Neural progenitor cell (in vitro differentiated cells): ENCODE measurements at regions not wholly inside any gene's neighbourhood (a gene's known extent, or its start where the extent isn't known, plus 50 kb on each side); places are given as distances from the start of the nearest gene placed in this dataset.

ENCODE experiments used
- EZH2 ChIP-seq: fragments of 200-600 bp; sonication (generic); IDR thresholded peaks from 2 replicates; pipeline ENCODE4 v1.6.1; 2017; ENCODE audit warnings: antibody characterized with exemption, mild to moderate bottlenecking, moderate library complexity
- TF ChIP-seq, protein P1 (sequence below): fragments of 200-600 bp; sonication (generic); IDR thresholded peaks from 2 replicates; pipeline ENCODE4 v1.5.1; 2017; ENCODE audit warnings: antibody characterized with exemption, mild to moderate bottlenecking

DNA sequence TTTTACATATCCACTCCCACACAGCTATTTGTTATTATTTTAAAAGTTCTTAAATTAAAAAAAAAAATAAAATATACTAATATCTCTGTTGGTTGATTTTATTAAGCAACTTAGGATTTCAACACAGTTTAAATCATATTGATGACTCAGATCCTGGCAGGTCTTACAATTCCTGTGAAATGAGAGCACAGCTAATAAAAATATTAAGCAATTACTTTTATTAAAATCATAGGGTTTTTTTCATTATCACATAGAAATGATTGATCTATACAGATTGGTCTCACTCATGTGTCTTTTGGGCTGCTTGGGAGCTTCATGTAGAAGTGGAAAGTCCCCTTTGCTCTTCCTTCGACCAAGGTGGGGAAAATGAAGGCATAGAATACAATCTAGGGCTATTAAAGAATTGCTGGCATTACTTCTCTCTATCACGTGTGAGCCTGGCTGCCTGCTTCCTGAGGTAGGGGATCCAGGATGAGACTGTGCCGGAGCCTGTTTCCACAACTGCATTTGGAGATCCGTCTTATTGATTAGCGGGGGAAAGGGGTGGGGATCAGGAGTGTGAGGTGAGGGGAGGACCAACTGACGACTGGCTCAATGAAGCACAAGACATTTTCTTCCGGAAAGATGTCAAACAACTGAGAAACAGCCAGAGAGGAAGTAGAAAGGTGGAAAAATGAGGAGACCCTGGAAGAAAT is 858.0 kb downstream of the USP25 start:
- TF ChIP-seq EZH2, result no peak
- TF ChIP-seq, protein P1, sequence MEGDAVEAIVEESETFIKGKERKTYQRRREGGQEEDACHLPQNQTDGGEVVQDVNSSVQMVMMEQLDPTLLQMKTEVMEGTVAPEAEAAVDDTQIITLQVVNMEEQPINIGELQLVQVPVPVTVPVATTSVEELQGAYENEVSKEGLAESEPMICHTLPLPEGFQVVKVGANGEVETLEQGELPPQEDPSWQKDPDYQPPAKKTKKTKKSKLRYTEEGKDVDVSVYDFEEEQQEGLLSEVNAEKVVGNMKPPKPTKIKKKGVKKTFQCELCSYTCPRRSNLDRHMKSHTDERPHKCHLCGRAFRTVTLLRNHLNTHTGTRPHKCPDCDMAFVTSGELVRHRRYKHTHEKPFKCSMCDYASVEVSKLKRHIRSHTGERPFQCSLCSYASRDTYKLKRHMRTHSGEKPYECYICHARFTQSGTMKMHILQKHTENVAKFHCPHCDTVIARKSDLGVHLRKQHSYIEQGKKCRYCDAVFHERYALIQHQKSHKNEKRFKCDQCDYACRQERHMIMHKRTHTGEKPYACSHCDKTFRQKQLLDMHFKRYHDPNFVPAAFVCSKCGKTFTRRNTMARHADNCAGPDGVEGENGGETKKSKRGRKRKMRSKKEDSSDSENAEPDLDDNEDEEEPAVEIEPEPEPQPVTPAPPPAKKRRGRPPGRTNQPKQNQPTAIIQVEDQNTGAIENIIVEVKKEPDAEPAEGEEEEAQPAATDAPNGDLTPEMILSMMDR, result no peak
